ENCODE measurements at regions not wholly inside any gene's neighbourhood (a gene's known extent, or its start where the extent isn't known, plus 50 kb on each side); places are given as distances from the start of the nearest gene placed in this dataset.

DNA sequence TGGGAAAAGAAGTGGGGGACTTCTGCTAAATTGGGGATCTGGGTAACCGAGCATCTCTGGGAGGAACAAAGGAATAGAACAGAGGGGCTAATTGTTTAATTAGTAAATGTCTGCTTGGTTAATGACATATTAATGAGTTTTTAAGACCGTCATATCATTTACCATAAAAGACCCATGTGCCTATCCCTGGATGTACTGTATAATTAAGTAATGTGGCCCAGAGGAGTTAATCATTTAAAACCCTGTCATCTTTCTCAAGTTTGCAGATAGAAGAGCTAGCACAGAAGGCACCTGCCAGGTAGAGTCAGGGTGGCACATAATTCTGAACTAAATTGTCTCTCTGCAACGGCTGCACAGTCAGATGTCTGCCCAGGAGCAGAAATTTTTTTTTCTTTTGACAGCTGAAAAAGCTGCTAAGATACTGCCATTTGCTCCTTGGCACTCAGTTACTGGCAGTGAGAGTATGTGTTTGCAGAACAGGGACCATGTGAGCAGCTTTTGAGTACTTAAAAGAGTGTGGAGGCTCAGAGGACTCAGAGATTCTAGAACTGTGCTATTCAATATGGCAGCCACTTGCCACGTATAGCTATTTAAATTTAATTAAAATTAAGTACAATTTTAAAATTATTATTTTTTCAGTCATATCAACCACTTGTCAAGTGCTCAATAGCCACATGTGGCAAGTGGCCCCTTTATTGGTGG lies 202.7 kb upstream of the SLC35B3 start:
- WGBS (ENCODE audit: insufficient coverage), result 96% methylated on average over 2 of the region's 4 CpGs

GRCh38 chr6:8633762-8634161 lies 198.4 kb upstream of the SLC35B3 start:
- 100% methylated on average over 2 of the region's 3 CpGs for WGBS (ENCODE audit: insufficient coverage)
- Mint-ChIP-seq H3K9me3 (peaks cover 0 to 8% (median 5%) of the 10 kb centered on the region in 7 donors), H3K4me3 (no peak overlapping the region), H3K36me3 (no peaks in the 10 kb centered on the region), H3K27ac (no peak overlapping the region), H3K4me1 (no peaks in the 10 kb centered on the region), H3K27me3 (ENCODE audit: low read depth in 3 of 3) (peaks cover 0 to 3% (median 0%) of the 10 kb centered on the region in 3 donors)
- TF ChIP-seq CTCF (IDR thresholded peaks at IDR 0.05), result no peak
- H3K9me3 ChIP-seq (replicated peaks in 1 of 2; ENCODE audit: control insufficient read depth in 1 of 2, insufficient read depth in 1 of 2, low read length in 2 of 2), result no peaks in the 10 kb centered on the region
- H3K4me2 ChIP-seq (replicated peaks; ENCODE audit: extremely low read depth, low read length, poor library complexity, severe bottlenecking), result no peak overlapping the region
- H3K79me2 ChIP-seq (ENCODE audit: insufficient read depth, low read length), result no peaks in the 10 kb centered on the region
- no peak overlapping the region for H3K9ac ChIP-seq (ENCODE audit: insufficient read depth, low read length, poor library complexity, severe bottlenecking)
- no peaks in the 10 kb centered on the region for H3K27me3 ChIP-seq (ENCODE audit: control insufficient read depth in 2 of 2, insufficient read depth in 2 of 2, low read length in 2 of 2)
- H2AFZ ChIP-seq (ENCODE audit: insufficient read depth, low read depth, low read length, poor library complexity, severe bottlenecking), result no peak overlapping the region
- H3K27ac ChIP-seq (ENCODE audit: low read depth in 1 of 2, low read length in 2 of 2), result no peak overlapping the region
- no peak overlapping the region for H3K4me3 ChIP-seq (replicated peaks in 1 of 3; ENCODE audit: low read depth in 2 of 3, low read length in 3 of 3)
- H3K4me1 ChIP-seq (ENCODE audit: control insufficient read depth in 1 of 2, insufficient read depth in 2 of 2, low read length in 2 of 2), result no peaks in the 10 kb centered on the region
- H4K20me1 ChIP-seq (ENCODE audit: insufficient read depth, low read length), result no peaks in the 10 kb centered on the region
- no peaks in the 10 kb centered on the region for H3K36me3 ChIP-seq (replicated peaks in 1 of 2; ENCODE audit: control insufficient read depth in 1 of 2, insufficient read depth in 2 of 2, low read length in 2 of 2)
- intact Hi-C loops (cut with micrococcal nuclease), result no loop called here
- no peak for DNase-seq

More for the DNA sequence above, 202.7 kb upstream of the SLC35B3 start:
- no peaks in the 10 kb centered on the region for H3K9me3 ChIP-seq (replicated peaks in 1 of 2; ENCODE audit: control insufficient read depth in 1 of 2, insufficient read depth in 1 of 2, low read length in 2 of 2)
- no peak overlapping the region for H3K4me3 ChIP-seq (replicated peaks in 1 of 3; ENCODE audit: low read depth in 2 of 3, low read length in 3 of 3)
- H3K27ac Mint-ChIP-seq, result no peak overlapping the region
- H3K27ac ChIP-seq (ENCODE audit: low read depth in 1 of 2, low read length in 2 of 2), result no peak overlapping the region
- no peak overlapping the region for H2AFZ ChIP-seq (ENCODE audit: insufficient read depth, low read depth, low read length, poor library complexity, severe bottlenecking)
- H4K20me1 ChIP-seq (ENCODE audit: insufficient read depth, low read length), result no peaks in the 10 kb centered on the region
- no peaks in the 10 kb centered on the region for H3K27me3 ChIP-seq (ENCODE audit: control insufficient read depth in 2 of 2, insufficient read depth in 2 of 2, low read length in 2 of 2)
- H3K4me3 Mint-ChIP-seq, result no peak overlapping the region
- H3K4me1 Mint-ChIP-seq, result no peaks in the 10 kb centered on the region
- no peaks in the 10 kb centered on the region for H3K4me1 ChIP-seq (ENCODE audit: control insufficient read depth in 1 of 2, insufficient read depth in 2 of 2, low read length in 2 of 2)
- H3K9me3 Mint-ChIP-seq, result peaks cover 1 to 16% (median 5%) of the 10 kb centered on the region in 7 donors
- TF ChIP-seq CTCF (IDR thresholded peaks at IDR 0.05), result no peak
- H3K9ac ChIP-seq (ENCODE audit: insufficient read depth, low read length, poor library complexity, severe bottlenecking), result no peak overlapping the region
- no peaks in the 10 kb centered on the region for H3K36me3 ChIP-seq (replicated peaks in 1 of 2; ENCODE audit: control insufficient read depth in 1 of 2, insufficient read depth in 2 of 2, low read length in 2 of 2)
- H3K36me3 Mint-ChIP-seq, result no peaks in the 10 kb centered on the region
- H3K79me2 ChIP-seq (ENCODE audit: insufficient read depth, low read length), result no peaks in the 10 kb centered on the region
- no peak for DNase-seq
- intact Hi-C loops (cut with micrococcal nuclease), result no loop called here
- H3K4me2 ChIP-seq (replicated peaks; ENCODE audit: extremely low read depth, low read length, poor library complexity, severe bottlenecking), result no peak overlapping the region
- peaks cover 0 to 3% (median 1%) of the 10 kb centered on the region in 3 donors for H3K27me3 Mint-ChIP-seq (ENCODE audit: low read depth in 3 of 3)
